Thyroid gland (tissue), 4 donors: ENCODE measurements at regions not wholly inside any gene's neighbourhood (a gene's known extent, or its start where the extent isn't known, plus 50 kb on each side); places are given as distances from the start of the nearest gene placed in this dataset.

Source experiments
- POLR2A ChIP-seq, 2 donors: fragments of 450-650 bp; IDR thresholded peaks; one replicate each; pipeline ENCODE4 v1.6.1; 2017; ENCODE audit warnings: antibody characterized with exemption in 2 of 2, mild to moderate bottlenecking in 2 of 2, moderate library complexity in 1 of 2
- TF ChIP-seq, protein P1 (sequence below), 6 experiments: fragments of 200-600 bp in 3 of 6; fragments of 450-650 bp in 3 of 6; sonication (generic) in 3 of 6; IDR thresholded peaks; one replicate each; pipeline ENCODE4 v1.5.1; 2016 to 2019; ENCODE audit warnings: antibody characterized with exemption in 6 of 6, mild to moderate bottlenecking in 2 of 6, inconsistent platforms in 1 of 6, moderate library complexity in 1 of 6

GRCh38 chr12:107441665-107442300 lies 243.8 kb upstream of the PWP1 start:
- TF ChIP-seq, protein P1, sequence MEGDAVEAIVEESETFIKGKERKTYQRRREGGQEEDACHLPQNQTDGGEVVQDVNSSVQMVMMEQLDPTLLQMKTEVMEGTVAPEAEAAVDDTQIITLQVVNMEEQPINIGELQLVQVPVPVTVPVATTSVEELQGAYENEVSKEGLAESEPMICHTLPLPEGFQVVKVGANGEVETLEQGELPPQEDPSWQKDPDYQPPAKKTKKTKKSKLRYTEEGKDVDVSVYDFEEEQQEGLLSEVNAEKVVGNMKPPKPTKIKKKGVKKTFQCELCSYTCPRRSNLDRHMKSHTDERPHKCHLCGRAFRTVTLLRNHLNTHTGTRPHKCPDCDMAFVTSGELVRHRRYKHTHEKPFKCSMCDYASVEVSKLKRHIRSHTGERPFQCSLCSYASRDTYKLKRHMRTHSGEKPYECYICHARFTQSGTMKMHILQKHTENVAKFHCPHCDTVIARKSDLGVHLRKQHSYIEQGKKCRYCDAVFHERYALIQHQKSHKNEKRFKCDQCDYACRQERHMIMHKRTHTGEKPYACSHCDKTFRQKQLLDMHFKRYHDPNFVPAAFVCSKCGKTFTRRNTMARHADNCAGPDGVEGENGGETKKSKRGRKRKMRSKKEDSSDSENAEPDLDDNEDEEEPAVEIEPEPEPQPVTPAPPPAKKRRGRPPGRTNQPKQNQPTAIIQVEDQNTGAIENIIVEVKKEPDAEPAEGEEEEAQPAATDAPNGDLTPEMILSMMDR (IDR thresholded peaks at IDR 0.05): no peak
- TF ChIP-seq POLR2A (IDR thresholded peaks at IDR 0.05): peak in 1 of 2 donors; percentile 11
